GM10248 (cell line): ENCODE measurements at regions not wholly inside any gene's neighbourhood (a gene's known extent, or its start where the extent isn't known, plus 50 kb on each side); places are given as distances from the start of the nearest gene placed in this dataset.

Source experiments
- CTCF ChIA-PET: fragments of 300-600 bp; sonication (Branson Sonifier 250); formaldehyde crosslinking; extraction: SDS; loops from one replicate; lab custom pipeline; 2021; ENCODE audit warnings: antibody characterized with exemption; lab: Yijun Ruan, JAX
- POLR2A ChIA-PET: fragments of 350-650 bp; sonication (Branson Sonifier 250); formaldehyde crosslinking; extraction: SDS; loops from one replicate; lab custom pipeline; 2020; ENCODE audit warnings: antibody characterized with exemption; lab: Yijun Ruan, JAX
- DNase-seq: peaks from one replicate; pipeline ENCODE4 v3.0.0; 2012; ENCODE audit errors: extremely low spot score
- TF ChIP-seq, protein P1 (sequence below): IDR thresholded peaks from 2 replicates; pipeline ENCODE4 v1.5.1; 2012; ENCODE audit warnings: mild to moderate bottlenecking, low read depth; ENCODE audit errors: extremely low read depth, missing control alignments, control extremely low read depth

DNA sequence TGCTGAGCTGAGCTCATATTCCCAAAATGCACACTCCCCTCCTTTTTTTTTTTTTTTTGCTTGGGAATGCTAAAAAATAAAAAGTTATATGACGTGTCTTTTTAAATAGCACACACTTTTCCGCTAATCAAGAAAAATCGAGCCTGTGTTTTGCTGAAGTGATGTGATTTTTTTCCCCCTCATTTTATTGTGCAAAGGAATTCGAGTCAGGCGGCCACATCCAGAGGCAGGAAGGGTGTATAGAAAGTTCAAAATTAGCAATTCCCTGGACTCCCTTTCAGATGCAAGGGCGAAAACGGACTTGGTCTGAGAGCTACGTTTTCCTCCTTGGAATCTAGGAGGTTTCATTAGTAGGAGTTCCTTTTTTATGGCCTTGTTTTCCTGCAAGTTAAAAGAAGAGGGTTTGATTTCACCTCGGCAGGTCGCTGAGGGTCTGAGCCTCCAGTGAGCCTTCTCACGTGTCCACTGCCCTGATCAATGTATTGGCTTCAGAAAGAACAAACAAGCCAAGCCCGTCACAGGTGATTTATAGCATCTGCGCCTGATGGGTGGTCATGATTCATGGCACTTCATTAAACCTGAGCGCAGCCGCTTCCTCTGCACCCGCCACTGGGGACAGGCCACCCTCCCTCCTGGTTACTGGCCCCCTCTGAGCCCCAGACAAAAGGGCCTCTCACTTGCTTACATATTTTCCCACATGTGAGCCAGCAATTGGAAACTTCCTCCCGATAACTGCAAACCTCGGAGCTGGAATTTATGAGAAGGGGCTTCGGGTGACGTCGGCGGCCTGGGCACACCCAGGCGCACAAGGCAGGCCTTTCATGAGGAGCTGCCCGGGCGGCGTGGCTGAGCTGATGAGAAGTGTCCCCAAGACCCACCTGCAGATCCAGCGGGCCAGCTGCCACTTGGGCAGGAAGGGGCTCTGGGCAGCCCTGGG is 64.4 kb upstream of the LINC01488 start:
- no peak for DNase-seq
- ChIA-PET CTCF (no interaction called here), POLR2A (no interaction called here)
- TF ChIP-seq, protein P1, sequence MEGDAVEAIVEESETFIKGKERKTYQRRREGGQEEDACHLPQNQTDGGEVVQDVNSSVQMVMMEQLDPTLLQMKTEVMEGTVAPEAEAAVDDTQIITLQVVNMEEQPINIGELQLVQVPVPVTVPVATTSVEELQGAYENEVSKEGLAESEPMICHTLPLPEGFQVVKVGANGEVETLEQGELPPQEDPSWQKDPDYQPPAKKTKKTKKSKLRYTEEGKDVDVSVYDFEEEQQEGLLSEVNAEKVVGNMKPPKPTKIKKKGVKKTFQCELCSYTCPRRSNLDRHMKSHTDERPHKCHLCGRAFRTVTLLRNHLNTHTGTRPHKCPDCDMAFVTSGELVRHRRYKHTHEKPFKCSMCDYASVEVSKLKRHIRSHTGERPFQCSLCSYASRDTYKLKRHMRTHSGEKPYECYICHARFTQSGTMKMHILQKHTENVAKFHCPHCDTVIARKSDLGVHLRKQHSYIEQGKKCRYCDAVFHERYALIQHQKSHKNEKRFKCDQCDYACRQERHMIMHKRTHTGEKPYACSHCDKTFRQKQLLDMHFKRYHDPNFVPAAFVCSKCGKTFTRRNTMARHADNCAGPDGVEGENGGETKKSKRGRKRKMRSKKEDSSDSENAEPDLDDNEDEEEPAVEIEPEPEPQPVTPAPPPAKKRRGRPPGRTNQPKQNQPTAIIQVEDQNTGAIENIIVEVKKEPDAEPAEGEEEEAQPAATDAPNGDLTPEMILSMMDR: no peak

- ChIA-PET CTCF (no interaction called here), POLR2A (no interaction called here)
- TF ChIP-seq, protein P1: no peak
- no peak for DNase-seq
Measured at GRCh38 chr11:69417699-69418085, 63.8 kb upstream of the LINC01488 start.

GRCh38 chr11:69418576-69419296 is 62.7 kb upstream of the LINC01488 start:
- no peak for DNase-seq
- ChIA-PET POLR2A (no interaction called here), CTCF (no interaction called here)
- TF ChIP-seq, protein P1: no peak

GRCh38 chr11:69419662-69420395 is 61.6 kb upstream of the LINC01488 start:
- ChIA-PET CTCF (interaction anchor here (1.1 kb wide), 1 partner anchor 35 kb away, joined by 3 read pairs; no protein-coding TSS in a partner anchor), POLR2A (no interaction called here)
- no peak for DNase-seq
- TF ChIP-seq, protein P1: no peak

DNA sequence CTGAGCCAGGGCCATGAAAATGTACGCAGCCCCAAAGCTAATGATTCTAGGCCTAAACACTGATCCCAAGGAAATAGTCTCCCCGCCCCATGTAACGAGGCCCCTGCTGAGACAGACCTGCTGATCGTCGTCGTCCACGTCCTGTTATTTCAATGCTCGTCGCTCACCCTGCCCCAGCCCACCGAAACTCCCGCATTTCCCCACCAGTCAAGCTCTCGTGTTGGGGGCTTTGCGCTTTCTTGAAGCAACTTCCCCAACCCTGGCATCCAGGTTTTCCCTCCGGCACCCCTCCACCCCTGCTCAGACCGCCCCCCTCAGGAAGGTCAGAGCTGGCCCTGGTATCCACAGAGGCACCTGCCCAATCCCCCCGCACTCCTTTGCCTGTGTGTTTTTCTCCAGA is 58.8 kb upstream of the LINC01488 start:
- TF ChIP-seq, protein P1: no peak
- no peak for DNase-seq
- POLR2A ChIA-PET: no interaction called here
- CTCF ChIA-PET: interaction anchor here (1.0 kb wide), 1 partner anchor 320 kb away, joined by 3 read pairs; no protein-coding TSS in a partner anchor

- ChIA-PET POLR2A (no interaction called here), CTCF (interaction anchor here (1.0 kb wide), 1 partner anchor 320 kb away, joined by 3 read pairs; no protein-coding TSS in a partner anchor)
- no peak for DNase-seq
- TF ChIP-seq, protein P1: no peak
Measured at GRCh38 chr11:69423181-69423580, 58.3 kb upstream of the LINC01488 start.
